Glomerular visceral epithelial cell (primary cell): ENCODE measurements at regions not wholly inside any gene's neighbourhood (a gene's known extent, or its start where the extent isn't known, plus 50 kb on each side); places are given as distances from the start of the nearest gene placed in this dataset.
"Not testable (repeated sequence)": the region's sequence is repeated elsewhere in the genome, so short reads cannot be mapped to it uniquely, and the experiment has no call there.

Experiments
- DNase-seq: peaks from one replicate; pipeline ENCODE4 v3.0.0-alpha.2; 2016; ENCODE audit errors: extremely low spot score

DNA sequence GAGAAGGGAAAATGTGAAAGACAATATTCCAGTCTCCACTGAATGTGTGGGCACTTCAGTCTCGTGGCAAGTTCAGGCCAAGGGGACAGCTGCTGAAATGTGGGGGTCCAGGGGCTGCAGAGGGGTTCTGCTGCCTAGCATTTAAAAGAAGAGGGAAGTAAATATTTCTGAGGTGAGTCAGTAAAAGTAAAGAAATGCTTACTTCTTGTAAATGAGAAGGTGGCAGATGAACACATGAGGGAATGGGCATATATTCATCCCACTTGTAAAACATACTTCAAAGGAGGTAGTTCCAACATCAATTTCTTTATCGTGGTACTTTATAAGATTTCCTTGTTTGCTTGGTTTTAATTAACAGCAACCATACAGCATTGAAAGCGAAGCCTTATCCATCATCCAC lies 63.1 kb upstream of the HIVEP3 start:
- no peak for DNase-seq

DNA sequence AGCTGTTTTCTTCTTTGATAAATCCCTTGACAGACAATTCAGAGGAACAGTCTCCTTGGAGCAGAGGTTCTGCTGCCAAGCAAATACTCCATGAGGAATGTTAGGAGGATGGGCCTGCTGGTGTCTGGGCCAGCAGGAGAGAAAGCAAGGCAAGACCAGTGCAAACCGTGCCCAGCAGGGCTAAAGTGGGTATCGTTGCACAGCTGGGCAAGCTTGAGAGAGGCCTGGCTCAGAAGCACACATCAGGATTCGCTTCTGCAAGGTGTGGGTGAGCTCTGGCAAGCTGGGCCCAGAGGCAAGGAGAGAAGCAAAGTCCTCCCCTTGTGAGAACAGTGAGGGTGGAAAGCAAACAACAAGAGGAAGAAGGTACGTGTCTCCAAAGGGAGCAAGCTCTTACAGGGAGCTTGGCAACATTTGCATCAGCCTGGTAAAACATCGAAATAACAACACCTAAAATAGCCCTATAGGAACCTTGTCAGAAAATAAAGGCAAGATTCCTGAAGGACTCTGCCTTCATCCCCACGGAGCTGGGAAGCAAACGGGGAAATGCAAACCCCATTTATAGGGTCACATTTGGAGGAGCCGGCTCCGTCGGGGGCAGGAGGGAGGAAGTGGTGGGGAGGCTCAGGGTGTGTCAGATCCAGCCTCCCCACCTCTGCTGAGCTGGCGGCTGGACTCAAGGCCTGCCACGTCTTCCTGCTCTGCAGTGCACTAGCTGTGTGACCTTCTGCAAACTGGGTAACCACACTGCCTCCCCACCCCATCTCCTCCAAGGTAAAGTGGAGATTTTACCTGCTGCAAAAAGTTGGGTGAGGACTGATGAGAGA lies 62.3 kb upstream of the HIVEP3 start:
- DNase-seq: no peak

DNA sequence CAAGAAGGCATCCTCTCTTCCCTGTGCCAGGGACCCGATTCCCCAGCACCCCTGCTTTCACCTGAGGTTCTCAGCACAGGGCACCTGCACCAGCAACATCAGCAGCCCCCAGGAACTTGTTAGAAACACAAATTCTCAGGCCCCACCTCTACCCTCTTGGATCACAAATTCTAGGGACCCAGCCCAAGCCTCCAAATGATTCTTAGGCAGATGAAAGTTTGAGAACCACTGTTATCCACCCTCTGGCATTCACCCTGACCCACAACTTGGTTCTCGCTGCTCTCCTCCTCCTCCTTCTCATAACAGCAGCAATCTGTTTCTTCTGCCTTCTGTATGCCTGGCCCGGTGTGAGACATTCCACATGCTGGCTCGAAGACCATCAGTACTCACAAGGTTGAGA lies 60.3 kb upstream of the HIVEP3 start:
- DNase-seq: no peak

DNA sequence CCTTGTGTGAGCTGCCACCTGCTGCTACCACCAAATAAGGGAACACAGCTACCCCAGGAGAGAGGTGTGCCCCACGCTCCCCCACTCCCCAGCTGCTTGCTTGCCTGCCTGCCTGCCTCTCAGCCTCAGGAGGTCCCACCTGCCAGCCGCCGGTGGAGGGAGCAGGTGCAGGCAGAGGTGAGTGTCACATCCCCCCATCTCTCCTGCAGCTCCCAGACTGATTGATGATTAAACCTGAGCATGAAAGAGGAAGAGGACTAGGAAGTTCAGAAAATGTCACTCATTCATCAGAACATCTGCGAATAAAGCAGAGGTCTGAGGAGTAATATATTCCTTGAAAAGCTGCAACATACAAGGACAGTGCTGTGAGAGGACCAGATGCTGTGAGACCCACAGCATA lies 58.6 kb upstream of the HIVEP3 start:
- no peak for DNase-seq

DNA sequence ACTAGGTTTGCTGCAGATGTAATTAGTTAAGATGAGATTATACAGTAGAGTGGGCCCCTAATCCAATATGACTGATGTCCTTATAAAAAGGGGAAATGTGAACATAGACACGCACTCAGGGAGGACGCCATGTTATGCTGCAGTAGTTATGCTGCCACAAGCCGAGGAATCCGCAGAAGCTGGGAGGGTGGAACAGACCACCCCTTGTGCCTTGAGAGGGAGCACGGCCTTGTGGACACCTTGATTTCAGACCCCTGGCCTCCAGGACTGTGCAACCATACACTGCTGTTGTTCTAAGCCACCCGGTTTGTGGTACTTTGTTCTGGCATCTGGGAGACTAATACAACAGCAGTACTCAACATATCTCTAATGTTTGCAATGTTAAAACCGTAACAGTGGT lies 57.9 kb upstream of the HIVEP3 start:
- DNase-seq: no peak

DNA sequence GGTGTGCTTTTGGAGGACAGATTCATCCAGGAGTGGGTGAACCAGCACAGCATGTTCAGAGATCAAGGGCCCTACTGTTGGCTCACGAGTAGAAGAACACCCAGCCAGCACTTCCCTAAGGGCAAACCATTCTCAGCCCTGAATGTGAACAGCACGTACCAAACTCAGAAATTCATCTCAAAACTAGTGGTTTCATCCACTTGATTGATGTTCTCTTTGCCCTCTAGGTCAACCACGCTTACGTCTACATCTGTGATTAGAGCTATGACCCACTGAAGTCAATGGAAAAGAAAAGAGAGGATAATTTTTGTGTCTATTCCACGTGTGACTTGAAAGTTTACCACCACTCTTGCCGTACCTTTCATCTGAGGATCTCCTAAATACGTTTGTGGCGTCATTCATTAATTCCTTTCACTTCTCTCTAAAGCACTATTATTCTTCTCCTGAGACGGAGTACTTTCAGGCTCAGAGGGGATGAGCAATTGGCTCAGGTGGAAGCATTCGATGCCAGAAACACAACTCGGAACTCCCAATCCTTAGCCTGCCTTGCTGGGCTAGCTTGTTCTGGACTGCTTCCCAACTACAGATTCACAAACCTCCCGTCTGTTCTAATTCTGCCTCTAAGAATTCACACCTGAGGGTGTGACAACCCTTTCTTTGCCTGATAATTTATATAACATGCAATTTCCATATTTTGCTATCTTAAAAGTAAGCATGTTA lies 57.3 kb upstream of the HIVEP3 start:
- no peak for DNase-seq

DNA sequence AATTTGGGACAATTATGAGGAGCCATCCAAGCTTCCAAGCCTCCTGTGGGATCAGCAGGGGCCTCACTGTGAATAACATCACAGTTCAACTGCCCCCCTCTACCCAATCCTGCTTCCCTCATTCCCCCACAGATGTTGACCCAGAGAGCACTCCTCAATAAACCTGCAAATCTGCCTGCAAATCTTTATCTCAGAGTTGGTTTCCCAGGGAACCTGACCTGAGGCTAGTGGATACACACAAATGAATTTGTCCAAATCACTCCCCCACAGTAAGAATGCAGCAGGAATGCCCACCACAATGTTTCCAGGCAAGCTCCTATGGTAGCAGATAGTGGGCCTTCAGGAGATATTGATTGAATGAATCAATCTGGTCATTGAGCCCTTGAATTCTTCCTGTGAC lies 56.4 kb upstream of the HIVEP3 start:
- DNase-seq: no peak

DNA sequence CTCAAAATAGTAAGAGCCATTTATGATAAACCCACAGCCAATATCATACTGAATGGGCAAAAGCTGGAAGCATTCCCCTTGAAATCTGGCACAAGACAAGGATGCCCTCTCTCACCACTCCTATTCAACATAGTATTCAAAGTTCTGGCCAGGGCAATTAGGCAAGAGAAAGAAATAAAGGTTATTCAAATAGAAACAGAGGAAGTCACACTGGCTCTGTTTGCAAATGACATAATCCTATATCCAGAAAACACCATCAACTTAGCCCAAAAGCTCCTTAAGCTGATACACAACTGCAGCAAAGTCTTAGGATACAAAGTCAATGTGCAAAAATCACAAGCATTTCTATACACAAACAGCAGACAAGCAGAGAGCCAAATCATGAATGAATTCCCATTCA lies 49.8 kb upstream of the HIVEP3 start:
- not testable (repeated sequence) for DNase-seq
